ENCODE measurements at regions not wholly inside any gene's neighbourhood (a gene's known extent, or its start where the extent isn't known, plus 50 kb on each side); places are given as distances from the start of the nearest gene placed in this dataset.

- TF ChIP-seq PRDM10 (CRISPR knock-in tag; IDR thresholded peaks at IDR 0.05; ENCODE audit: low read depth) (no peak), SOX13 (IDR thresholded peaks at IDR 0.05) (peak; percentile 83; the same call in 1 of the 2 replicates), SOX13 (CRISPR knock-in tag; conservative IDR thresholded peaks at IDR 0.05 in 1 of 2, IDR thresholded peaks at IDR 0.05 in 1 of 2) (peak in 1 of 2 experiments; percentile 94; a peak in 2 of 4 replicates), YEATS2 (CRISPR knock-in tag; IDR thresholded peaks at IDR 0.05; ENCODE audit: borderline replicate concordance) (no peak), RARG (CRISPR knock-in tag; IDR thresholded peaks at IDR 0.05; ENCODE audit: low read depth) (no peak), ZNF468 (CRISPR knock-in tag; IDR thresholded peaks at IDR 0.05) (no peak), FOXO1 (CRISPR knock-in tag; IDR thresholded peaks at IDR 0.05) (peak; percentile 48; the same call in 1 of the 2 replicates), MTF1 (CRISPR knock-in tag; IDR thresholded peaks at IDR 0.05) (no peak), MYC (CRISPR knock-in tag; IDR thresholded peaks at IDR 0.05; ENCODE audit: borderline replicate concordance) (no peak), TP53 (CRISPR knock-in tag; conservative IDR thresholded peaks at IDR 0.05) (no peak), ZNF597 (CRISPR knock-in tag; IDR thresholded peaks at IDR 0.05) (no peak), ZNF639 (CRISPR knock-in tag; conservative IDR thresholded peaks at IDR 0.05) (no peak)
- TF ChIP-seq, protein P1, sequence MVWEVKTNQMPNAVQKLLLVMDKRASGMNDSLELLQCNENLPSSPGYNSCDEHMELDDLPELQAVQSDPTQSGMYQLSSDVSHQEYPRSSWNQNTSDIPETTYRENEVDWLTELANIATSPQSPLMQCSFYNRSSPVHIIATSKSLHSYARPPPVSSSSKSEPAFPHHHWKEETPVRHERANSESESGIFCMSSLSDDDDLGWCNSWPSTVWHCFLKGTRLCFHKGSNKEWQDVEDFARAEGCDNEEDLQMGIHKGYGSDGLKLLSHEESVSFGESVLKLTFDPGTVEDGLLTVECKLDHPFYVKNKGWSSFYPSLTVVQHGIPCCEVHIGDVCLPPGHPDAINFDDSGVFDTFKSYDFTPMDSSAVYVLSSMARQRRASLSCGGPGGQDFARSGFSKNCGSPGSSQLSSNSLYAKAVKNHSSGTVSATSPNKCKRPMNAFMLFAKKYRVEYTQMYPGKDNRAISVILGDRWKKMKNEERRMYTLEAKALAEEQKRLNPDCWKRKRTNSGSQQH (CRISPR knock-in tag; IDR thresholded peaks at IDR 0.05; ENCODE audit: low read depth) = no peak
- TF ChIP-seq, protein P2, sequence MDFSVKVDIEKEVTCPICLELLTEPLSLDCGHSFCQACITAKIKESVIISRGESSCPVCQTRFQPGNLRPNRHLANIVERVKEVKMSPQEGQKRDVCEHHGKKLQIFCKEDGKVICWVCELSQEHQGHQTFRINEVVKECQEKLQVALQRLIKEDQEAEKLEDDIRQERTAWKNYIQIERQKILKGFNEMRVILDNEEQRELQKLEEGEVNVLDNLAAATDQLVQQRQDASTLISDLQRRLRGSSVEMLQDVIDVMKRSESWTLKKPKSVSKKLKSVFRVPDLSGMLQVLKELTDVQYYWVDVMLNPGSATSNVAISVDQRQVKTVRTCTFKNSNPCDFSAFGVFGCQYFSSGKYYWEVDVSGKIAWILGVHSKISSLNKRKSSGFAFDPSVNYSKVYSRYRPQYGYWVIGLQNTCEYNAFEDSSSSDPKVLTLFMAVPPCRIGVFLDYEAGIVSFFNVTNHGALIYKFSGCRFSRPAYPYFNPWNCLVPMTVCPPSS (IDR thresholded peaks at IDR 0.05) = no peak
- TF ChIP-seq, protein P3, sequence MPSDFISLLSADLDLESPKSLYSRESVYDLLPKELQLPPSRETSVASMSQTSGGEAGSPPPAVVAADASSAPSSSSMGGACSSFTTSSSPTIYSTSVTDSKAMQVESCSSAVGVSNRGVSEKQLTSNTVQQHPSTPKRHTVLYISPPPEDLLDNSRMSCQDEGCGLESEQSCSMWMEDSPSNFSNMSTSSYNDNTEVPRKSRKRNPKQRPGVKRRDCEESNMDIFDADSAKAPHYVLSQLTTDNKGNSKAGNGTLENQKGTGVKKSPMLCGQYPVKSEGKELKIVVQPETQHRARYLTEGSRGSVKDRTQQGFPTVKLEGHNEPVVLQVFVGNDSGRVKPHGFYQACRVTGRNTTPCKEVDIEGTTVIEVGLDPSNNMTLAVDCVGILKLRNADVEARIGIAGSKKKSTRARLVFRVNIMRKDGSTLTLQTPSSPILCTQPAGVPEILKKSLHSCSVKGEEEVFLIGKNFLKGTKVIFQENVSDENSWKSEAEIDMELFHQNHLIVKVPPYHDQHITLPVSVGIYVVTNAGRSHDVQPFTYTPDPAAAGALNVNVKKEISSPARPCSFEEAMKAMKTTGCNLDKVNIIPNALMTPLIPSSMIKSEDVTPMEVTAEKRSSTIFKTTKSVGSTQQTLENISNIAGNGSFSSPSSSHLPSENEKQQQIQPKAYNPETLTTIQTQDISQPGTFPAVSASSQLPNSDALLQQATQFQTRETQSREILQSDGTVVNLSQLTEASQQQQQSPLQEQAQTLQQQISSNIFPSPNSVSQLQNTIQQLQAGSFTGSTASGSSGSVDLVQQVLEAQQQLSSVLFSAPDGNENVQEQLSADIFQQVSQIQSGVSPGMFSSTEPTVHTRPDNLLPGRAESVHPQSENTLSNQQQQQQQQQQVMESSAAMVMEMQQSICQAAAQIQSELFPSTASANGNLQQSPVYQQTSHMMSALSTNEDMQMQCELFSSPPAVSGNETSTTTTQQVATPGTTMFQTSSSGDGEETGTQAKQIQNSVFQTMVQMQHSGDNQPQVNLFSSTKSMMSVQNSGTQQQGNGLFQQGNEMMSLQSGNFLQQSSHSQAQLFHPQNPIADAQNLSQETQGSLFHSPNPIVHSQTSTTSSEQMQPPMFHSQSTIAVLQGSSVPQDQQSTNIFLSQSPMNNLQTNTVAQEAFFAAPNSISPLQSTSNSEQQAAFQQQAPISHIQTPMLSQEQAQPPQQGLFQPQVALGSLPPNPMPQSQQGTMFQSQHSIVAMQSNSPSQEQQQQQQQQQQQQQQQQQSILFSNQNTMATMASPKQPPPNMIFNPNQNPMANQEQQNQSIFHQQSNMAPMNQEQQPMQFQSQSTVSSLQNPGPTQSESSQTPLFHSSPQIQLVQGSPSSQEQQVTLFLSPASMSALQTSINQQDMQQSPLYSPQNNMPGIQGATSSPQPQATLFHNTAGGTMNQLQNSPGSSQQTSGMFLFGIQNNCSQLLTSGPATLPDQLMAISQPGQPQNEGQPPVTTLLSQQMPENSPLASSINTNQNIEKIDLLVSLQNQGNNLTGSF (CRISPR knock-in tag; IDR thresholded peaks at IDR 0.05) = no peak
These were observed 142.1 kb downstream of the IRS1 start (continued) for GRCh38 chr2:226657340-226658053.
